Lower leg skin (tissue), 3 donors: ENCODE measurements at regions not wholly inside any gene's neighbourhood (a gene's known extent, or its start where the extent isn't known, plus 50 kb on each side); places are given as distances from the start of the nearest gene placed in this dataset.

Source experiments
- POLR2A ChIP-seq, 2 donors: fragments of 450-650 bp; IDR thresholded peaks; one replicate each; pipeline ENCODE4 v1.6.1; 2016 to 2017; ENCODE audit warnings: antibody characterized with exemption in 2 of 2, mild to moderate bottlenecking in 1 of 2, moderate library complexity in 1 of 2
- TF ChIP-seq, protein P1 (sequence below), 3 donors: fragments of 450-650 bp; IDR thresholded peaks; one replicate each; pipeline ENCODE4 v1.5.1; 2016; ENCODE audit warnings: antibody characterized with exemption in 3 of 3, mild to moderate bottlenecking in 3 of 3, moderate library complexity in 2 of 3

DNA sequence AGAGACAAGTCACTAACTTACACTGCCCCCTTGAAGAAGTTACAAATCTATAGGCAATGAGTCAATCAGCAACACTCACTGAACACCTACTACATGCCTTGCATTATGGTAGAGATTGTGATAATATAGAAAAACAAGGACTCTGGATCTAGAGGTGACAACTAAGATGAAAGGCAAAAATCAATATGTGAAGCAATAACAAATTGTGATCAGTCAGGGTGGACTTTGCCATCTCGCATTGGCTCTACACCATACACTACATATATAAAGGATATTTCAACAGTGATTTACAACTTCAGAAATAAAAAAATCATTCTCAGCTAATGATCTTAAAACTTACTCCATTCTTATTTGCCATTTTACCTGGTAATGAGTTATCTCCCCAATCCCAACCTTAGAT lies 210.7 kb upstream of the CD96 start:
- no peak for TF ChIP-seq POLR2A (IDR thresholded peaks at IDR 0.05)
- TF ChIP-seq, protein P1, sequence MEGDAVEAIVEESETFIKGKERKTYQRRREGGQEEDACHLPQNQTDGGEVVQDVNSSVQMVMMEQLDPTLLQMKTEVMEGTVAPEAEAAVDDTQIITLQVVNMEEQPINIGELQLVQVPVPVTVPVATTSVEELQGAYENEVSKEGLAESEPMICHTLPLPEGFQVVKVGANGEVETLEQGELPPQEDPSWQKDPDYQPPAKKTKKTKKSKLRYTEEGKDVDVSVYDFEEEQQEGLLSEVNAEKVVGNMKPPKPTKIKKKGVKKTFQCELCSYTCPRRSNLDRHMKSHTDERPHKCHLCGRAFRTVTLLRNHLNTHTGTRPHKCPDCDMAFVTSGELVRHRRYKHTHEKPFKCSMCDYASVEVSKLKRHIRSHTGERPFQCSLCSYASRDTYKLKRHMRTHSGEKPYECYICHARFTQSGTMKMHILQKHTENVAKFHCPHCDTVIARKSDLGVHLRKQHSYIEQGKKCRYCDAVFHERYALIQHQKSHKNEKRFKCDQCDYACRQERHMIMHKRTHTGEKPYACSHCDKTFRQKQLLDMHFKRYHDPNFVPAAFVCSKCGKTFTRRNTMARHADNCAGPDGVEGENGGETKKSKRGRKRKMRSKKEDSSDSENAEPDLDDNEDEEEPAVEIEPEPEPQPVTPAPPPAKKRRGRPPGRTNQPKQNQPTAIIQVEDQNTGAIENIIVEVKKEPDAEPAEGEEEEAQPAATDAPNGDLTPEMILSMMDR (IDR thresholded peaks at IDR 0.05), result no peak
